Liver (tissue), 8 donors: ENCODE measurements at regions not wholly inside any gene's neighbourhood (a gene's known extent, or its start where the extent isn't known, plus 50 kb on each side); places are given as distances from the start of the nearest gene placed in this dataset.

Source experiments
- DNase-seq: peaks from one replicate; pipeline ENCODE4 v3.0.0-alpha.2; 2017; ENCODE audit warnings: low spot score
- H3K27ac ChIP-seq, 2 donors: one replicate each; pipeline ENCODE4 v1.7.0; 2013; ENCODE audit warnings: inconsistent platforms in 2 of 2, low read length in 2 of 2, control low read depth in 1 of 2, low read depth in 1 of 2, mild to moderate bottlenecking in 1 of 2
- H3K27me3 ChIP-seq, 4 donors: one replicate each; pipeline versions ENCODE4 v1.6.1 to v1.7.0; 2013; ENCODE audit warnings: low read length in 3 of 4, inconsistent platforms in 1 of 4, mild to moderate bottlenecking in 1 of 4, moderate library complexity in 1 of 4; ENCODE audit not compliant: control insufficient read depth in 4 of 4, insufficient read depth in 4 of 4
- H3K36me3 ChIP-seq, 4 donors: one replicate each; pipeline versions ENCODE4 v1.6.1 to v1.7.0; 2013; ENCODE audit warnings: low read length in 3 of 4, mild to moderate bottlenecking in 3 of 4, low read depth in 1 of 4, moderate library complexity in 1 of 4; ENCODE audit not compliant: control insufficient read depth in 4 of 4, insufficient read depth in 3 of 4
- H3K4me1 ChIP-seq, 4 donors: one replicate each; pipeline versions ENCODE4 v1.6.1 to v1.7.0; 2013; ENCODE audit warnings: low read length in 3 of 4, mild to moderate bottlenecking in 3 of 4, moderate library complexity in 1 of 4; ENCODE audit not compliant: control insufficient read depth in 4 of 4, insufficient read depth in 4 of 4
- H3K4me3 ChIP-seq, 3 donors: one replicate each; pipeline versions ENCODE4 v1.6.1 to v1.7.0; 2013; ENCODE audit warnings: low read length in 3 of 3, control low read depth in 1 of 3, low read depth in 1 of 3, mild to moderate bottlenecking in 1 of 3
- H3K9ac ChIP-seq, 2 donors: one replicate each; pipeline ENCODE4 v1.7.0; 2013; ENCODE audit warnings: low read length in 2 of 2, mild to moderate bottlenecking in 2 of 2, moderate library complexity in 2 of 2, control low read depth in 1 of 2, low read depth in 1 of 2
- H3K9me3 ChIP-seq, 4 donors: one replicate each; pipeline versions ENCODE4 v1.6.1 to v1.7.0; 2013; ENCODE audit warnings: low read length in 3 of 4; ENCODE audit not compliant: control insufficient read depth in 4 of 4
- CTCF ChIP-seq: fragments of 150-350 bp; IDR thresholded peaks from 2 replicates; pipeline ENCODE4 v1.5.1; 2017; ENCODE audit warnings: improper control_type of control experiment, low read depth, low read length; ENCODE audit not compliant: missing input control
- EGR1 ChIP-seq, 2 donors: IDR thresholded peaks; 2 replicates each; pipeline ENCODE4 v1.6.1; 2016 to 2018; ENCODE audit warnings: antibody characterized with exemption in 2 of 2, low read depth in 2 of 2
- FOXA2 ChIP-seq: IDR thresholded peaks from 2 replicates; pipeline ENCODE4 v1.6.1; 2016; ENCODE audit warnings: antibody characterized with exemption
- HNF4G ChIP-seq: IDR thresholded peaks from 2 replicates; pipeline ENCODE4 v1.6.1; 2016; ENCODE audit warnings: antibody characterized with exemption
- MAX ChIP-seq: IDR thresholded peaks from 2 replicates; pipeline ENCODE4 v1.6.1; 2016; ENCODE audit warnings: antibody characterized with exemption
- REST ChIP-seq: IDR thresholded peaks from 2 replicates; pipeline ENCODE4 v1.6.1; 2016; ENCODE audit warnings: antibody characterized with exemption, mild to moderate bottlenecking
- RXRA ChIP-seq, 2 donors: IDR thresholded peaks; 2 replicates each; pipeline ENCODE4 v1.6.1; 2017 to 2018; ENCODE audit warnings: antibody characterized with exemption in 2 of 2, mild to moderate bottlenecking in 1 of 2
- SP1 ChIP-seq: IDR thresholded peaks from 2 replicates; pipeline ENCODE4 v1.6.1; 2018; ENCODE audit warnings: antibody characterized with exemption, mild to moderate bottlenecking
- TAF1 ChIP-seq: conservative IDR thresholded peaks from 2 replicates; pipeline ENCODE4 v1.6.1; 2016; ENCODE audit warnings: antibody characterized with exemption, mild to moderate bottlenecking
- WGBS: extraction: QIAGEN DNeasy Blood & Tissue Kit; methylation state at CpG from one replicate; pipeline ENCODE4 v1.1.7; 2013; 5-methylcytosine and 5-hydroxymethylcytosine counted together
- TF ChIP-seq, protein P1 (sequence below): IDR thresholded peaks from 2 replicates; pipeline ENCODE4 v1.6.1; 2016; ENCODE audit warnings: antibody characterized with exemption
- donor health status: healthy.
- donor health status: healthy.
- donor health status: healthy.
- donor health status: healthy.
- donor health status: healthy.

- Histone ChIP-seq H3K27ac (no peak overlapping the region), H3K27me3 (no peaks in the 10 kb centered on the region), H3K9me3 (peaks cover 0 to 1% (median 0%) of the 10 kb centered on the region in 4 donors), H3K9ac (no peak overlapping the region), H3K36me3 (no peaks in the 10 kb centered on the region), H3K4me3 (no peak overlapping the region), H3K4me1 (no peaks in the 10 kb centered on the region)
- 49% methylated on average over 5 of the region's 5 CpGs for WGBS
- TF ChIP-seq TAF1: no peak
- no peak for TF ChIP-seq EGR1 (IDR thresholded peaks at IDR 0.05; ENCODE audit: low read depth in 2 of 2)
- TF ChIP-seq REST: no peak
- no peak for DNase-seq
Measured at GRCh38 chr2:183579686-183580085, 455.4 kb downstream of the NUP35 start.

GRCh38 chr2:183592271-183592670, 468.0 kb downstream of the NUP35 start:
- Histone ChIP-seq H3K9ac (no peak overlapping the region), H3K4me3 (no peak overlapping the region), H3K27ac (no peak overlapping the region), H3K4me1 (no peaks in the 10 kb centered on the region), H3K36me3 (no peaks in the 10 kb centered on the region), H3K27me3 (no peaks in the 10 kb centered on the region), H3K9me3 (no peaks in the 10 kb centered on the region)
- no peak for DNase-seq
- TF ChIP-seq, protein P1, sequence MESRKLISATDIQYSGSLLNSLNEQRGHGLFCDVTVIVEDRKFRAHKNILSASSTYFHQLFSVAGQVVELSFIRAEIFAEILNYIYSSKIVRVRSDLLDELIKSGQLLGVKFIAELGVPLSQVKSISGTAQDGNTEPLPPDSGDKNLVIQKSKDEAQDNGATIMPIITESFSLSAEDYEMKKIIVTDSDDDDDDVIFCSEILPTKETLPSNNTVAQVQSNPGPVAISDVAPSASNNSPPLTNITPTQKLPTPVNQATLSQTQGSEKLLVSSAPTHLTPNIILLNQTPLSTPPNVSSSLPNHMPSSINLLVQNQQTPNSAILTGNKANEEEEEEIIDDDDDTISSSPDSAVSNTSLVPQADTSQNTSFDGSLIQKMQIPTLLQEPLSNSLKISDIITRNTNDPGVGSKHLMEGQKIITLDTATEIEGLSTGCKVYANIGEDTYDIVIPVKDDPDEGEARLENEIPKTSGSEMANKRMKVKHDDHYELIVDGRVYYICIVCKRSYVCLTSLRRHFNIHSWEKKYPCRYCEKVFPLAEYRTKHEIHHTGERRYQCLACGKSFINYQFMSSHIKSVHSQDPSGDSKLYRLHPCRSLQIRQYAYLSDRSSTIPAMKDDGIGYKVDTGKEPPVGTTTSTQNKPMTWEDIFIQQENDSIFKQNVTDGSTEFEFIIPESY: no peak
- TF ChIP-seq FOXA2: no peak
- no peak for TF ChIP-seq RXRA (IDR thresholded peaks at IDR 0.05)
- TF ChIP-seq HNF4G: no peak
- TF ChIP-seq MAX: no peak
- no peak for TF ChIP-seq SP1
- no peak for TF ChIP-seq REST
- TF ChIP-seq CTCF: no peak
- WGBS: 87% methylated on average over 4 of the region's 4 CpGs
